Heart right ventricle (tissue), 16 donors: ENCODE measurements at regions not wholly inside any gene's neighbourhood (a gene's known extent, or its start where the extent isn't known, plus 50 kb on each side); places are given as distances from the start of the nearest gene placed in this dataset.

Experiments
- ATAC-seq, 8 donors: fragments of 200-7000 bp; cut with Tn5 transposase; one replicate each; pipeline ENCODE4 v1.9.1; 2020; ENCODE audit warnings: mild to moderate bottlenecking in 8 of 8, moderate library complexity in 8 of 8, moderate number of reproducible peaks in 1 of 8
- DNase-seq, 2 donors: peaks; one replicate each; pipeline ENCODE4 v3.0.0-alpha.2; 2020
- H3K27ac ChIP-seq, 10 donors: fragments of 200-600 bp; sonication (generic) in 2 of 10; one replicate each; pipeline versions ENCODE4 v1.5.0 to v1.8.0; 2020 to 2022; ENCODE audit warnings: mild to moderate bottlenecking in 3 of 10
- H3K27me3 ChIP-seq, 7 donors: fragments of 200-600 bp; one replicate each; pipeline ENCODE4 v1.8.0; 2021 to 2022; ENCODE audit warnings: mild to moderate bottlenecking in 2 of 7
- H3K36me3 ChIP-seq, 9 donors: fragments of 200-600 bp; sonication (generic) in 1 of 9; one replicate each; pipeline versions ENCODE4 v1.5.0 to v1.8.0; 2020 to 2022; ENCODE audit warnings: mild to moderate bottlenecking in 2 of 9
- H3K4me1 ChIP-seq, 9 donors: fragments of 200-600 bp; sonication (generic) in 1 of 9; one replicate each; pipeline versions ENCODE4 v1.5.0 to v1.8.0; 2020 to 2022; ENCODE audit warnings: mild to moderate bottlenecking in 4 of 9
- H3K4me3 ChIP-seq, 10 donors: fragments of 200-600 bp; sonication (generic) in 2 of 10; one replicate each; pipeline versions ENCODE4 v1.5.0 to v1.8.0; 2020 to 2022; ENCODE audit warnings: mild to moderate bottlenecking in 7 of 10, moderate library complexity in 2 of 10
- H3K9me3 ChIP-seq, 11 donors: fragments of 200-600 bp in 10 of 11; sonication (generic) in 2 of 11; one replicate each; pipeline versions ENCODE4 v1.5.0 to v1.8.0; 2013 to 2022; ENCODE audit warnings: mild to moderate bottlenecking in 2 of 11, control low read depth in 1 of 11, moderate library complexity in 1 of 11
- CTCF ChIP-seq, 9 donors: fragments of 200-600 bp; sonication (generic) in 2 of 9; IDR thresholded peaks; one replicate each; pipeline versions ENCODE4 v1.5.0 to v1.8.0; 2021 to 2022; ENCODE audit warnings: antibody characterized with exemption in 9 of 9, mild to moderate bottlenecking in 5 of 9, moderate library complexity in 1 of 9
- WGBS, 2 donors: extraction: QIAGEN DNeasy Blood & Tissue Kit; methylation state at CpG; one replicate each; pipeline ENCODE4 v1.1.7; 2013; ENCODE audit warnings: inconsistent platforms in 1 of 2; 5-methylcytosine and 5-hydroxymethylcytosine counted together
- intact Hi-C, 10 donors: fragments of 100-400 bp; cut with DNase I; formaldehyde crosslinking; loops; one replicate each; pipeline versions ENCODE4 v1.11.1 to v1.14.2; 2022
- donor health status: Arrhythmogenic right ventricular cardiomyopathy.
- donor health status: ischemic (EF 13 %, LVEDD 7.1; RV severe dilation, severe dysfunction).
- donor health status: healthy with polysubstance abuse.
- donor health status: DM: no; HTN: yes; CAD: no.
- donor health status: DM: no; HTN: no; CAD: no.
- donor health status: ischemic (EF 25% LVEDD 6.9; RV normal size, moderate dysfunction).
- donor health status: ischemic (EF 25% LVEDD 5.7; RV mildly dilated, moderate dysfunction).
- donor health status: healthy.
- donor health status: DM: yes; HTN: yes; CAD: no.
- donor health status: Ischemic cardiomyopathy.
- donor health status: ischemic (EF 35%, LVEDD 5.7; RV mildly dilated, moderate dysfunction).
- donor health status: nonischemic (EF 11% LVEDD 7.7; RV severe dilation, severe dysfunction).
- donor health status: DM: yes; HTN: yes; CAD: no.
- donor health status: PGD.
- donor health status: ischemic (EF 29% LVEDD 5.4; RV normal size, mild dysfunction).
- donor health status: nonischemic (EF 23%, LVEDD 6.1; RV moderate dilation, normal function).

- H3K27me3 ChIP-seq, result peaks cover 0 to 3% (median 0%) of the 10 kb centered on the region in 7 donors
- no peak for DNase-seq
- no peak overlapping the region for H3K27ac ChIP-seq
- H3K4me1 ChIP-seq, result no peaks in the 10 kb centered on the region
- 87 to 96% methylated on average over 2 of the region's 2 CpGs for WGBS, 2 donors
- no peak for TF ChIP-seq CTCF (IDR thresholded peaks at IDR 0.05)
- H3K9me3 ChIP-seq, result no peaks in the 10 kb centered on the region
- H3K36me3 ChIP-seq, result no peaks in the 10 kb centered on the region
- no peak overlapping the region for H3K4me3 ChIP-seq
- intact Hi-C loops, result loop anchor here in 1 of 10 donors (10.0 kb wide), 1 partner anchor 1188 kb away; no protein-coding TSS in a partner anchor
- no peak for ATAC-seq
Observed at GRCh38 chr11:122512688-122513087, 142.8 kb upstream of the UBASH3B start.

DNA sequence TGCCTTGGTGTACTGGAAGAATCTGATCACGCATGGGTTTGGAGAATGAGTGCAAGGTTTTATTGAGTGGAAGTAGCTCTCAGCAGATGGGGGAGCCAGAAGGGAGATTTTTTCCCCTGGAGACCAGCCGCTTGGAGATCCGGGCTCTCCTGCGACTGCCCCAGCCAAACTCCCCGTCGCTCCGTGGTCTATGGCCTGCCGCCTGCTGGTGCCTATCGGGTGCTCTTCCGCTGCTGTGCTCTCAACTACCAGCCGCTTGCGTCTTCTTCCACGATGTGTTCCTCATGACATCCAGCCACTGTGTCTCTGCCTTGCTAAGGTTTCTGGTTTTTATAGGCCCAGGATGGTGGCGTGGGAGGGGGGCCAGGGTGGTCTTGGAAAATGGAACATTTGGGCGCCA lies 145.6 kb upstream of the UBASH3B start:
- Histone ChIP-seq H3K4me1 (peaks cover 0 to 8% (median 5%) of the 10 kb centered on the region in 9 donors), H3K4me3 (no peak overlapping the region), H3K36me3 (no peaks in the 10 kb centered on the region), H3K27me3 (peaks cover 0 to 7% (median 0%) of the 10 kb centered on the region in 7 donors), H3K9me3 (no peaks in the 10 kb centered on the region), H3K27ac (no peak overlapping the region)
- no peak for TF ChIP-seq CTCF (IDR thresholded peaks at IDR 0.05)
- no peak for ATAC-seq
- intact Hi-C loops, result loop anchor here in 9 of 10 donors (5.0 to 10.0 kb wide), 12 partner anchors 215 to 1185 kb away; no protein-coding TSS in a partner anchor
- DNase-seq, result no peak
- WGBS, 2 donors, result 89 to 97% methylated on average over 15 of the region's 15 CpGs

DNA sequence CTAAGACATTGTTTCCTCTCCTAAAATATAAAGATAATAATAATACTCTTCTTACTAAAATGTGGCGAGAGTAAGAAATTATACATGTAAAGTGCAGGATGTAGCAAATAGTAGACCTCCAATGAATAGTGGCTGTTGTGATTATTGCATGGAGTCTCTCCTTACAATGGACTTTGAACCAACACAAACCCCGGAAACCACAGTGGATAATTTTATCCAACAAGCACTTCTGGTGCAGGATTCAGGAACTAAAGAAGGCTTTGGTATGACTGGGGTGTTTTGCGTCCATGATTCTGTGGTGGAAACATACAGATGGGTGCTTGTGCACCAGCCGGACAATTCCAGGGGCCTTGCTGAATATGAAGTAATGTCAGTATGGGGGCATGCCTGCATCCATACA lies 146.4 kb upstream of the UBASH3B start:
- TF ChIP-seq CTCF (IDR thresholded peaks at IDR 0.05), result no peak
- ATAC-seq (no peak), DNase-seq (no peak)
- H3K4me3 ChIP-seq, result no peak overlapping the region
- peaks cover 0 to 7% (median 0%) of the 10 kb centered on the region in 7 donors for H3K27me3 ChIP-seq
- H3K27ac ChIP-seq, result no peak overlapping the region
- H3K9me3 ChIP-seq, result no peaks in the 10 kb centered on the region
- H3K4me1 ChIP-seq, result peaks cover 0 to 8% (median 5%) of the 10 kb centered on the region in 9 donors
- 85 to 92% methylated on average over 4 of the region's 4 CpGs for WGBS, 2 donors
- no peaks in the 10 kb centered on the region for H3K36me3 ChIP-seq
- intact Hi-C loops, result loop anchor here in 9 of 10 donors (5.0 to 10.0 kb wide), 11 partner anchors 214 to 857 kb away; no protein-coding TSS in a partner anchor

DNA sequence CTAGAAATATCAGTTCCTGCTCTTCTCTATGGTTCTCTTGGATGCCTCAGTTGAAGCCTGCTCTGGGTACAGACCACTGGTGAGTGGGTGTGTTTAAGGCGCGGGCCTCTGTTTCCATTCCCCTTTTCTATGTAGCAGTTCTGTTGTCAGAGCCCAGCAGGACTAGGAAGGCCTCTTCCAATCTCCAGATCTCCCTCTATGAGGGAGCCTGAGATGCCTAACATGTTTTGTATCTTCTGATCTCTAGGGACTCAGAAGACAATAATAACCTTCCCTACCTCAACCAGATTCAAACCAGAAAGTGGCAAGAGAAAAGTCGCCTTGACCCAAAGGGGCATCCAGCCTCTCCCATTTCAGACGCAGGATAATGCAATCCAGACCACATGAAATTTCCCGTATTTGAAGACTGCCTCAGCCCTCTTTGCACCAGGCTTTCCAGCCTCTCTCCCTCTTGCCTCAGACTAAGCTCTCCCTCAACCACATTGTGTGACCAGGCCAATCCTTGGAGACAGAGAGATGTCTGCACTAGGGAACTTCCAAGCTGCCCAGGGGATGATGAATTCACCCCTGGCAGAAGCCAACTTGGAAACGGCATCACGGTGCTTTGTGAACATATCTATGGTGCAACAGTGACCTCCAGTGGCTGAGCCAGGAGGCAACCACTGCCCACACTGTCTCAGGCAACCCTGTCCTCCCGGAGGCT lies 150.1 kb upstream of the UBASH3B start:
- H3K27me3 ChIP-seq, result peaks cover 0 to 7% (median 0%) of the 10 kb centered on the region in 7 donors
- TF ChIP-seq CTCF (IDR thresholded peaks at IDR 0.05), result peak; percentile 64 to 95 (median 85)
- ATAC-seq (peak; percentile 96 to 100 (median 97)), DNase-seq (peak; percentile 74 to 83)
- H3K9me3 ChIP-seq, result no peaks in the 10 kb centered on the region
- intact Hi-C loops, result loop anchor here (1.0 to 10.0 kb wide), 17 partner anchors 211 to 853 kb away; no protein-coding TSS in a partner anchor
- 40 to 44% methylated on average over 8 of the region's 8 CpGs for WGBS, 2 donors
- no peak overlapping the region for H3K27ac ChIP-seq
- H3K4me3 ChIP-seq, result no peak overlapping the region
- peaks cover 0 to 8% (median 5%) of the 10 kb centered on the region in 9 donors for H3K4me1 ChIP-seq
- H3K36me3 ChIP-seq, result no peaks in the 10 kb centered on the region
